Endodermal cell (in vitro differentiated cells): ENCODE measurements at regions not wholly inside any gene's neighbourhood (a gene's known extent, or its start where the extent isn't known, plus 50 kb on each side); places are given as distances from the start of the nearest gene placed in this dataset.

ENCODE experiments used
- DNase-seq: peaks from one replicate; pipeline ENCODE4 v3.0.0-alpha.2; 2017
- H3K27ac ChIP-seq: 2 replicates; pipeline ENCODE4 v1.5.1; 2013; ENCODE audit warnings: mild to moderate bottlenecking, low read depth, low read length, moderate library complexity
- H3K27me3 ChIP-seq: 2 replicates; pipeline ENCODE4 v1.6.1; 2013; ENCODE audit warnings: mild to moderate bottlenecking, low read length, moderate library complexity; ENCODE audit not compliant: insufficient read depth, control insufficient read depth, poor library complexity, severe bottlenecking
- H3K36me3 ChIP-seq: 2 replicates; pipeline ENCODE4 v1.7.0; 2013; ENCODE audit warnings: mild to moderate bottlenecking, low read length, moderate library complexity; ENCODE audit not compliant: control insufficient read depth, insufficient read depth
- H3K4me1 ChIP-seq: one replicate; pipeline ENCODE4 v1.7.0; 2013; ENCODE audit warnings: low read length; ENCODE audit not compliant: control insufficient read depth, insufficient read depth
- H3K4me3 ChIP-seq: 2 replicates; pipeline ENCODE4 v1.5.1; 2013; ENCODE audit warnings: mild to moderate bottlenecking, low read length, moderate library complexity
- H3K9ac ChIP-seq: 2 replicates; pipeline ENCODE4 v1.6.1; 2013; ENCODE audit warnings: mild to moderate bottlenecking, low read length, moderate library complexity; ENCODE audit not compliant: poor library complexity, severe bottlenecking; ENCODE audit errors: extremely low read depth
- H3K9me3 ChIP-seq: 2 replicates; pipeline ENCODE4 v1.6.1; 2013; ENCODE audit warnings: mild to moderate bottlenecking, low read length, moderate library complexity; ENCODE audit not compliant: control insufficient read depth
- H3K27ac Mint-ChIP-seq: 2 replicates; pipeline ENCODE4 v1.8.0; 2020; ENCODE audit warnings: mixed read lengths
- H3K27me3 Mint-ChIP-seq: 2 replicates; pipeline ENCODE4 v1.8.0; 2021; ENCODE audit warnings: mild to moderate bottlenecking, mixed read lengths; ENCODE audit not compliant: insufficient read depth
- H3K36me3 Mint-ChIP-seq: 2 replicates; pipeline ENCODE4 v1.8.0; 2020; ENCODE audit warnings: low read depth, mixed read lengths
- H3K4me1 Mint-ChIP-seq: 2 replicates; pipeline ENCODE4 v1.8.0; 2020; ENCODE audit warnings: mixed read lengths
- H3K4me3 Mint-ChIP-seq: 2 replicates; pipeline ENCODE4 v1.8.0; 2020; ENCODE audit warnings: mild to moderate bottlenecking, moderate library complexity, mixed read lengths
- H3K9me3 Mint-ChIP-seq: 2 replicates; pipeline ENCODE4 v1.8.0; 2020; ENCODE audit warnings: mild to moderate bottlenecking, mixed read lengths
- CTCF ChIP-seq: fragments of 200-600 bp; sonication (generic); conservative IDR thresholded peaks from 2 replicates; pipeline ENCODE4 v1.5.0; 2021; ENCODE audit warnings: antibody characterized with exemption, mild to moderate bottlenecking
- WGBS, 2 experiments: methylation state at CpG; one replicate each; pipeline versions ENCODE4 v1.1.5 to v1.1.7; 2013; ENCODE audit warnings: missing lambda C conversion rate in 2 of 2, mixed read lengths in 1 of 2; ENCODE audit not compliant: insufficient coverage in 1 of 2, insufficient read length in 1 of 2; 5-methylcytosine and 5-hydroxymethylcytosine counted together

GRCh38 chr2:66017763-66018162 is 417.2 kb upstream of the MEIS1 start:
- peaks cover 17% of the 10 kb centered on the region for H3K4me1 ChIP-seq
- no peak overlapping the region for H3K9ac ChIP-seq
- no peak overlapping the region for H3K27ac Mint-ChIP-seq
- TF ChIP-seq CTCF: no peak
- no peak overlapping the region for H3K4me3 ChIP-seq
- WGBS, 2 experiments: 92% methylated on average over 2 of the region's 2 CpGs; no CpG with 5 or more reads in 1 of the 2 experiments
- H3K4me1 Mint-ChIP-seq: peaks cover 51% of the 10 kb centered on the region
- H3K27ac ChIP-seq: no peak overlapping the region
- H3K9me3 Mint-ChIP-seq: no peaks in the 10 kb centered on the region
- H3K4me3 Mint-ChIP-seq: no peak overlapping the region
- H3K27me3 Mint-ChIP-seq: no peaks in the 10 kb centered on the region
- H3K27me3 ChIP-seq: no peaks in the 10 kb centered on the region
- no peaks in the 10 kb centered on the region for H3K36me3 Mint-ChIP-seq
- H3K36me3 ChIP-seq: no peaks in the 10 kb centered on the region
- no peak for DNase-seq
- peaks cover 1% of the 10 kb centered on the region for H3K9me3 ChIP-seq

GRCh38 chr2:66014450-66014849 is 420.5 kb upstream of the MEIS1 start:
- no peak for TF ChIP-seq CTCF
- DNase-seq: no peak
- H3K4me3 ChIP-seq: no peak overlapping the region
- WGBS, 2 experiments: 95 to 100% methylated on average over 1 to 5 of the region's 6 CpGs
- no peak overlapping the region for H3K9ac ChIP-seq
- H3K27ac ChIP-seq: no peak overlapping the region
- Mint-ChIP-seq H3K4me3 (no peak overlapping the region), H3K9me3 (peaks cover 12% of the 10 kb centered on the region), H3K36me3 (no peaks in the 10 kb centered on the region), H3K27ac (no peak overlapping the region), H3K4me1 (peaks cover 20% of the 10 kb centered on the region), H3K27me3 (no peaks in the 10 kb centered on the region)
- H3K36me3 ChIP-seq: no peaks in the 10 kb centered on the region
- H3K4me1 ChIP-seq: peaks cover 8% of the 10 kb centered on the region
- no peaks in the 10 kb centered on the region for H3K27me3 ChIP-seq
- H3K9me3 ChIP-seq: peaks cover 8% of the 10 kb centered on the region

- H3K9me3 ChIP-seq: peaks cover 8% of the 10 kb centered on the region
- Mint-ChIP-seq H3K4me1 (peaks cover 16% of the 10 kb centered on the region), H3K27ac (no peak overlapping the region), H3K9me3 (peaks cover 12% of the 10 kb centered on the region), H3K27me3 (no peaks in the 10 kb centered on the region), H3K36me3 (no peaks in the 10 kb centered on the region), H3K4me3 (no peak overlapping the region)
- no peak for DNase-seq
- H3K27me3 ChIP-seq: no peaks in the 10 kb centered on the region
- H3K27ac ChIP-seq: no peak overlapping the region
- peak; percentile 60 for TF ChIP-seq CTCF
- peaks cover 8% of the 10 kb centered on the region for H3K4me1 ChIP-seq
- H3K9ac ChIP-seq: no peak overlapping the region
- no peak overlapping the region for H3K4me3 ChIP-seq
- H3K36me3 ChIP-seq: no peaks in the 10 kb centered on the region
Measured at GRCh38 chr2:66013456-66013855, 421.5 kb upstream of the MEIS1 start.
